H54 (cell line): ENCODE measurements at regions not wholly inside any gene's neighbourhood (a gene's known extent, or its start where the extent isn't known, plus 50 kb on each side); places are given as distances from the start of the nearest gene placed in this dataset.

Source experiments
- DNase-seq: peaks from one replicate; pipeline ENCODE4 v3.0.0; 2011; ENCODE audit warnings: low spot score, mixed read lengths; ENCODE audit not compliant: insufficient read length
- FAIRE-seq: peaks from 3 replicates; lab custom pipeline; 2011; peaks lifted over from hg19 to GRCh38; lab: Jason Lieb, UNC
- POLR2A ChIP-seq: IDR thresholded peaks from 2 replicates; pipeline ENCODE4 v1.6.1; 2011; ENCODE audit warnings: low read depth, mild to moderate bottlenecking, low read length

GRCh38 chr7:17699696-17700095 lies 240.6 kb downstream of the SNX13 start:
- FAIRE-seq: no peak
- no peak for DNase-seq
- TF ChIP-seq POLR2A: no peak

DNA sequence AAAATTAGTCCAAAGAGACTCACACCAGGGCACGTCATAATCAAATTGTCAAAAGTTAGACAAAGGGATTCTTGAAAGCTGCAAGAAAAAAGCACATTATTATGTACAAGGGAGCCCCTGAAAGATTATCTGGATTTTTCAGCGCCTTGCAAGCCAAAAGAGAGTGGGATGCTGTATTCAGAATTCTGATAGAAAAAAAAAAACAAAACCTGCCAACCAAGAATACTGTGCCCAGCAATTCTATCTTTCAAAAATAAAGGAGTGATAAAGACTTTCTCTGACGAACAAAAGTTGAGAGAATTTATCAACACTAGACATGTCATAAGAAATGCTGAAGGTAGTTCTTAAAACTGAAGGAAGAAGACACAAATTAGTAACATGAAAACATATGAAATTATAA lies 240.2 kb downstream of the SNX13 start:
- DNase-seq (no peak), FAIRE-seq (no peak)
- TF ChIP-seq POLR2A: no peak

DNA sequence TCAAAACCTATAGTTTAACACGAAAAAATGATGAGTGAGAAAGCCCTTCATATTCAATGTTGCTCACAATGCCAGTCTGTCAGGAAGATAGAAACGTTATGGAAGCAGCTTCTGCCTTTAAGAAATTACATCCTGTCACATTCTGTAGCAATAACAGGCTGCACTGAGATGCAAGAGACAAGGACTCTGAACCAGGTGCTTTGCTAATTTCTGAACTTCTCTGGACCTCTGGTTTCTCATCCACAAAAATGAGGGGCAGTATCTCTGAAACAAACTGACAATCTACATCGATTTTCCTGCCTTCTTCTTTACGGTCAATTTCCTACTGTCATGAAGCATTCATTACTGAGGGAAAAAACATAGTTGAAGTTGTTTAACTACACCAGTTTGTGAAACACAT lies 234.0 kb downstream of the SNX13 start:
- FAIRE-seq: no peak
- TF ChIP-seq POLR2A: no peak
- no peak for DNase-seq

DNA sequence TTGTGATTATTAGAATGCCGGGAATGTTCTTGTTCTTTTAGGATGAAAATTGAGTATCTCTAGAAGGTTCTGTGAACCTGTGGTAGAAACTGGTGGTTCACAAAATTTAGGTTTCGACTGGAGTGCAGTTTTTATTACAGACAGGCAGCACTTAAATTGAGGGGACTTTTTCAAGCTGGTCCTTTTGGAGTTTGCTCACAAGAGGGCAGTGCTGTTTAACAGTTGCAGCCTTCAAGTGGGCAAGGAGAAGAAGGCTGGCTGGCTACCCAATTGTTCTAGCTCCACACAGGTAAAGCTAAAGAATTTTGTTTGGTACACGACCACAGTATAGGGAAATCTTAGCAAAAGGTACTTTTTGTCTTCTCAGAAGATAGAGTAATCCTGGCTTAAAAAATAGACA lies 233.6 kb downstream of the SNX13 start:
- peak; percentile 27 for DNase-seq

GRCh38 chr7:17709127-17709526 lies 231.2 kb downstream of the SNX13 start:
- no peak for FAIRE-seq
- DNase-seq: no peak

More for the DNA sequence above, 233.6 kb downstream of the SNX13 start:
- no peak for TF ChIP-seq POLR2A
- peak; percentile 97 for FAIRE-seq

GRCh38 chr7:17709599-17709998 lies 230.7 kb downstream of the SNX13 start:
- DNase-seq: no peak
- no peak for FAIRE-seq
- TF ChIP-seq POLR2A: no peak

More at GRCh38 chr7:17709127-17709526, 231.2 kb downstream of the SNX13 start:
- TF ChIP-seq POLR2A: no peak

- no peak for FAIRE-seq
- TF ChIP-seq POLR2A: no peak
- DNase-seq: no peak
Observed at GRCh38 chr7:17710312-17710711, 230.0 kb downstream of the SNX13 start.

DNA sequence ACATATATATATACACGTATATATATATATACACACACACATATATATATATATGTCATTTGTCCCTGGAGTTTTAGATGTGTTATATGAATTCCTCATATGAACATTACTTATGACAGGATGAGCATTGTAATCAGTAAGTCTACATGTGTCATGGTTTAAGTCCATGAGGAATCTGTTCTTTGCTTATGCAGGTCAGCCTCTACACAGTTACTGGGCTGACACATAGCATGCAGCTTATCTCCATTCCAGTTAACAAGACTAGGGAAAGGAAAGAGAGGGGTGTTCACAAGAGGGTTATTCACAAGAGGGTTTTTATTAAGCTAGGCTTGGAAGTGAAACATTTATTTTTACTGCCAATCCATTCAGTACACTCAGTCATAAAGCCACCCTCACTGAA lies 226.7 kb downstream of the SNX13 start:
- no peak for TF ChIP-seq POLR2A
- FAIRE-seq: no peak
- DNase-seq: no peak

DNA sequence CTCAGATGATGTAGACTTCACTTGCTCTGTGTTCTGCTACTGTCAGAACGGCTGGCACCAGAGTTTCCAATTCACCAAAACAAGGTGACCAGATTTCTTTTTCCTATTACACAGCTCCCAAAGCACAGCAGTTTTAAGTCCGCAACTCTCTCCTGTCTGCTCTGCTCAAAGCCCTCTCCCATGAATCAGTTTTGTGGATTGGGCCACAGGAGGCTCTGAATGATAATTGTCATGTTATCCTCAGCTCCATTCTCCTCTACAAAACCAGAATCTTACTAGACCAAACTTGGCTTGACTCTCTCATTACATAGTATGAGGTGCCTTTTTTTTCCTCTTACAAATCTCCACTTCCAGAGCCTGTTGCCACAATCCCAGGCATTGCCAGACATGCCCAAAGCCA lies 223.5 kb downstream of the SNX13 start:
- DNase-seq (no peak), FAIRE-seq (no peak)
- TF ChIP-seq POLR2A: no peak

GRCh38 chr7:17719998-17720397 lies 220.3 kb downstream of the SNX13 start:
- DNase-seq: no peak
- FAIRE-seq: no peak
- no peak for TF ChIP-seq POLR2A

DNA sequence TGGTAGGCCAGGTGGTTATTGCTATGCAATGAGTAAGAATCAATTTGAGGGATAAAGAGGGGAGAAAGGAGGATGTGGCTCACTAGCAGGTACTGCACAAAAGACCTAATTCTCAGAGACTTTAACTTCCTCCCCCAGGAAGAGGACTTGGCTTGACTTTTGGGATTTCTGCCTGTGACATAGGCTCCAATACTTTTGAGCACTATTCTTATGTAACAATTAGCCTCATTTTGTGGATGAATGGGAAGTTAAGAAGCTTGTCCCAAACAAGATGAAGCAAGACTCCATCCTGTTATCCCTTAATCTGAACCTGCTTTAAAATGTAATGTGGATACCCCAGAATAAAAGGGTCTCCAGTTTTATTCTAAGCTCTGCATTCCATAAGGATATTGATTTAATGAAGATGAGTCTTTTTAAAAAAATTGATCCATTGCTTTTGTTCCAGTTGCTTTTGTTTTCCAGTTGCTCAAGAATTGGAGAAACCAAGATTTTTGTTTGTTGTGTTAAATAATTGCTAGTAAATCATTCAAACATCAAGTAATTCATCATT lies 218.5 kb downstream of the SNX13 start:
- FAIRE-seq (no peak), DNase-seq (no peak)
- TF ChIP-seq POLR2A: no peak

DNA sequence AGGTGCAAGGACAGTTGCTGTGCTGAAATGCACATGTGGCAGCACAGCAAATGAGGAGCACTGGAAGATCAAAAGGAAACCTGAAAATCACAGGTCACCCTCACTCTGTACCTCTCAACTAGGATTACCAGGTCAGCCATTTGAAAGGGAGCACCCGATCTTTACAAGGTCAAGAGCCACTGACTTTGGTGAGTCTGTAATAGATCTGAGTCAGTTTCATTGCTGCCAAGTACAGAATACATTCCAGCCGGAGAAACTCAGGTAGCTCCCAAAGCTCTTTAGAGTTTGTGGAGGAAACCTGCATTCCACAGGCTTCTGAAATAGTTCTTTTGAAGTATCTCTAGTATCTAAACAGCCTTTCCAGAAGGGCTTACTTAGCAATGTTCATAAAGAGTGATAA lies 217.5 kb downstream of the SNX13 start:
- DNase-seq (no peak), FAIRE-seq (no peak)
- TF ChIP-seq POLR2A: no peak

DNA sequence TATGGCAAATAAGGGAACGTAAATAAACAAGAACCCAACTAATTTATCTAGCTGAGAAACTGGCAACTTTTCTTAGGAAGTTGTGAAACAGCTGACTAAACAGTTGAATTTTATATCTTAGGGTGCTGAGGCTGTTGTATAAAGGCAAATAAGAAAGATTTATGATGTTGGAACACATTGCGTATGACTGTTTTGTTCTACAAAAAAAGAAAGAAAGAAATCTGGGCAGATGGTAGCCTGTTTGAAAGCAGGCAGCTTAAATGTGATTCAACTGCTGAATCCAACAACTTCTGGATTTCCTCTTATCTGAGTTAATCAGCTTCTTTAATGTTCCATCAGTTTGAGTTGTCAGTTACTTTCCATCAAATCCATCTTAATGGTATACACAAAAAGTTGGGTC lies 214.5 kb downstream of the SNX13 start:
- TF ChIP-seq POLR2A: no peak
- no peak for FAIRE-seq
- no peak for DNase-seq

DNA sequence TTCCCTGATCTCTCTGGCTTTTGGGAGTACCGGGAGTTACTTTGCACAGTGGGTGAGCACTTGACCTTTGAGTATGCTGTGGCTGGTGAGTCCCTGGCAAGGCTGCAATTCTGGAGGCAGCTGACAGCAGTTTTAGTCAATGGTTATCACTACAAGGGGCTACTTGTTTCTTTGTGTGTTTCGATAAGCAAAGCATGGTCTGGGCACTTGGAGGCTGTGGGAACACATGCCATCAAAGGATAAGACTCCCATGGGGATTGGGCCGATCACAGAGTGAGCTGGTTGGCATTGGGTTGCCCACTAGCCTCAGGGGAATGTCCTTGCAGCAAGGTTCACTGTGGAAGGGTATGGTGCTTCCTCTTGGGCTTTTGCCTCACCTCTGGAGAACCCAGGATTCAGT lies 208.2 kb downstream of the SNX13 start:
- no peak for FAIRE-seq
- DNase-seq: no peak
- no peak for TF ChIP-seq POLR2A
